ENCODE measurements at regions not wholly inside any gene's neighbourhood (a gene's known extent, or its start where the extent isn't known, plus 50 kb on each side); places are given as distances from the start of the nearest gene placed in this dataset.

GRCh38 chr3:40821315-40821714 lies 296.6 kb downstream of the ZNF621 start:
- no peak for TF ChIP-seq CTCF (IDR thresholded peaks at IDR 0.05)

- no peak for TF ChIP-seq CTCF (IDR thresholded peaks at IDR 0.05)
Observed at GRCh38 chr3:40827226-40827625, 302.5 kb downstream of the ZNF621 start.

GRCh38 chr3:40827942-40828688 lies 303.4 kb downstream of the ZNF621 start:
- no peak for TF ChIP-seq CTCF (IDR thresholded peaks at IDR 0.05)

- TF ChIP-seq CTCF (IDR thresholded peaks at IDR 0.05) = no peak
Observed at GRCh38 chr3:40828741-40829415, 304.1 kb downstream of the ZNF621 start.

- TF ChIP-seq CTCF (IDR thresholded peaks at IDR 0.05) = no peak
Observed at GRCh38 chr3:40829876-40830275, 305.1 kb downstream of the ZNF621 start.

GRCh38 chr3:40837300-40837699 lies 312.5 kb downstream of the ZNF621 start:
- TF ChIP-seq CTCF (IDR thresholded peaks at IDR 0.05) = no peak

GRCh38 chr3:40841131-40841530 lies 316.4 kb downstream of the ZNF621 start:
- no peak for TF ChIP-seq CTCF (IDR thresholded peaks at IDR 0.05)

Data from LNCAP (cell line).